ENCODE measurements at regions not wholly inside any gene's neighbourhood (a gene's known extent, or its start where the extent isn't known, plus 50 kb on each side); places are given as distances from the start of the nearest gene placed in this dataset.
A peak's percentile ranks its signal among the peaks of the same experiment; 100 is the strongest.
"Not testable (repeated sequence)": the region's sequence is repeated elsewhere in the genome, so short reads cannot be mapped to it uniquely, and the experiment has no call there.

- ChIA-PET POLR2A (no interaction called here), CTCF (interaction anchor here (0.7 to 0.9 kb wide), 3 partner anchors 20 to 39 kb away, joined by 3 to 6 read pairs (median 3); no protein-coding TSS in a partner anchor)
- H3K36me3 ChIP-seq (ENCODE audit: control insufficient read depth in 2 of 2, insufficient read depth in 1 of 2, low read length in 2 of 2), result no peaks in the 10 kb centered on the region
- H3K4me1 ChIP-seq (ENCODE audit: control insufficient read depth, insufficient read depth, low read length), result no peaks in the 10 kb centered on the region
- TF ChIP-seq, protein P1, sequence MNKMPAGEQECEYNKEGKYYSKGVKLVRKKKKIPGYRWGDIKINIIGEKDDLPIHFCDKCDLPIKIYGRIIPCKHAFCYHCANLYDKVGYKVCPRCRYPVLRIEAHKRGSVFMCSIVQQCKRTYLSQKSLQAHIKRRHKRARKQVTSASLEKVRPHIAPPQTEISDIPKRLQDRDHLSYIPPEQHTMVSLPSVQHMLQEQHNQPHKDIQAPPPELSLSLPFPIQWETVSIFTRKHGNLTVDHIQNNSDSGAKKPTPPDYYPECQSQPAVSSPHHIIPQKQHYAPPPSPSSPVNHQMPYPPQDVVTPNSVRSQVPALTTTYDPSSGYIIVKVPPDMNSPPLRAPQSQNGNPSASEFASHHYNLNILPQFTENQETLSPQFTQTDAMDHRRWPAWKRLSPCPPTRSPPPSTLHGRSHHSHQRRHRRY (tag by site-specific recombination; IDR thresholded peaks at IDR 0.05), result no peak
- no peak for TF ChIP-seq AEBP2 (tag by site-specific recombination; IDR thresholded peaks at IDR 0.05; ENCODE audit: borderline replicate concordance)
- no peak for TF ChIP-seq ZSCAN4 (tag by site-specific recombination; IDR thresholded peaks at IDR 0.05)
- TF ChIP-seq ZNF37A (tag by site-specific recombination; IDR thresholded peaks at IDR 0.05), result no peak
- TF ChIP-seq, protein P2, sequence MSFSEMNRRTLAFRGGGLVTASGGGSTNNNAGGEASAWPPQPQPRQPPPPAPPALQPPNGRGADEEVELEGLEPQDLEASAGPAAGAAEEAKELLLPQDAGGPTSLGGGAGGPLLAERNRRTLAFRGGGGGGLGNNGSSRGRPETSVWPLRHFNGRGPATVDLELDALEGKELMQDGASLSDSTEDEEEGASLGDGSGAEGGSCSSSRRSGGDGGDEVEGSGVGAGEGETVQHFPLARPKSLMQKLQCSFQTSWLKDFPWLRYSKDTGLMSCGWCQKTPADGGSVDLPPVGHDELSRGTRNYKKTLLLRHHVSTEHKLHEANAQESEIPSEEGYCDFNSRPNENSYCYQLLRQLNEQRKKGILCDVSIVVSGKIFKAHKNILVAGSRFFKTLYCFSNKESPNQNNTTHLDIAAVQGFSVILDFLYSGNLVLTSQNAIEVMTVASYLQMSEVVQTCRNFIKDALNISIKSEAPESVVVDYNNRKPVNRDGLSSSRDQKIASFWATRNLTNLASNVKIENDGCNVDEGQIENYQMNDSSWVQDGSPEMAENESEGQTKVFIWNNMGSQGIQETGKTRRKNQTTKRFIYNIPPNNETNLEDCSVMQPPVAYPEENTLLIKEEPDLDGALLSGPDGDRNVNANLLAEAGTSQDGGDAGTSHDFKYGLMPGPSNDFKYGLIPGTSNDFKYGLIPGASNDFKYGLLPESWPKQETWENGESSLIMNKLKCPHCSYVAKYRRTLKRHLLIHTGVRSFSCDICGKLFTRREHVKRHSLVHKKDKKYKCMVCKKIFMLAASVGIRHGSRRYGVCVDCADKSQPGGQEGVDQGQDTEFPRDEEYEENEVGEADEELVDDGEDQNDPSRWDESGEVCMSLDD (tag by site-specific recombination; IDR thresholded peaks at IDR 0.05), result no peak
- TF ChIP-seq ZBTB26 (tag by site-specific recombination; optimal IDR thresholded peaks at IDR 0.05), result no peak
- TF ChIP-seq PRDM10 (tag by site-specific recombination; IDR thresholded peaks at IDR 0.05), result no peak
- TF ChIP-seq BCL11B (tag by site-specific recombination; IDR thresholded peaks at IDR 0.05; ENCODE audit: low read depth), result no peak
- TF ChIP-seq FEZF1 (tag by site-specific recombination; IDR thresholded peaks at IDR 0.05), result no peak
- TF ChIP-seq ZNF175 (tag by site-specific recombination; IDR thresholded peaks at IDR 0.05), result no peak
- H3K27ac ChIP-seq (ENCODE audit: extremely low read depth, low read depth, low read length), result no peak overlapping the region
- no peak overlapping the region for H3K4me3 ChIP-seq (ENCODE audit: low read depth, low read length)
- H3K9me3 ChIP-seq (ENCODE audit: control insufficient read depth, insufficient read depth, low read depth, low read length), result no peaks in the 10 kb centered on the region
Measured at GRCh38 chr5:21419383-21419782, 1431.4 kb upstream of the CDH18 start.

- H3K4me1 ChIP-seq (ENCODE audit: control insufficient read depth, insufficient read depth, low read length); H3K9me3 ChIP-seq (ENCODE audit: control insufficient read depth, insufficient read depth, low read depth, low read length); H3K36me3 ChIP-seq (ENCODE audit: control insufficient read depth in 2 of 2, insufficient read depth in 1 of 2, low read length in 2 of 2); POLR2A ChIA-PET; H3K27ac ChIP-seq (ENCODE audit: extremely low read depth, low read depth, low read length); H3K4me3 ChIP-seq (ENCODE audit: low read depth, low read length): not testable (repeated sequence)
- CTCF ChIA-PET, result interaction anchor here (0.5 kb wide), 1 partner anchor 57 kb away, joined by 4 read pairs; no protein-coding TSS in a partner anchor
- TF ChIP-seq ZNF654 (tag by site-specific recombination; IDR thresholded peaks at IDR 0.05; ENCODE audit: low read depth) (peak; percentile 33; the same call in 1 of the 2 replicates), ZNF529 (tag by site-specific recombination; IDR thresholded peaks at IDR 0.05; ENCODE audit: insufficient replicate concordance) (peak; percentile 45), ZNF202 (tag by site-specific recombination; IDR thresholded peaks at IDR 0.05; ENCODE audit: borderline replicate concordance) (peak; percentile 93; the same call in 1 of the 2 replicates), ZNF292 (tag by site-specific recombination; IDR thresholded peaks at IDR 0.05; ENCODE audit: borderline replicate concordance, low read depth) (0 out of 2 replicates have a peak, but pooled peaks have one; percentile 80), ZNF433 (tag by site-specific recombination; IDR thresholded peaks at IDR 0.05; ENCODE audit: low read depth) (peak; percentile 59; the same call in 1 of the 2 replicates), ZNF623 (tag by site-specific recombination; IDR thresholded peaks at IDR 0.05) (peak; percentile 66), ZNF629 (tag by site-specific recombination; IDR thresholded peaks at IDR 0.05) (0 out of 2 replicates have a peak, but pooled peaks have one; percentile 29), ZNF426 (tag by site-specific recombination; IDR thresholded peaks at IDR 0.05) (peak; percentile 80)
- TF ChIP-seq, protein P3, sequence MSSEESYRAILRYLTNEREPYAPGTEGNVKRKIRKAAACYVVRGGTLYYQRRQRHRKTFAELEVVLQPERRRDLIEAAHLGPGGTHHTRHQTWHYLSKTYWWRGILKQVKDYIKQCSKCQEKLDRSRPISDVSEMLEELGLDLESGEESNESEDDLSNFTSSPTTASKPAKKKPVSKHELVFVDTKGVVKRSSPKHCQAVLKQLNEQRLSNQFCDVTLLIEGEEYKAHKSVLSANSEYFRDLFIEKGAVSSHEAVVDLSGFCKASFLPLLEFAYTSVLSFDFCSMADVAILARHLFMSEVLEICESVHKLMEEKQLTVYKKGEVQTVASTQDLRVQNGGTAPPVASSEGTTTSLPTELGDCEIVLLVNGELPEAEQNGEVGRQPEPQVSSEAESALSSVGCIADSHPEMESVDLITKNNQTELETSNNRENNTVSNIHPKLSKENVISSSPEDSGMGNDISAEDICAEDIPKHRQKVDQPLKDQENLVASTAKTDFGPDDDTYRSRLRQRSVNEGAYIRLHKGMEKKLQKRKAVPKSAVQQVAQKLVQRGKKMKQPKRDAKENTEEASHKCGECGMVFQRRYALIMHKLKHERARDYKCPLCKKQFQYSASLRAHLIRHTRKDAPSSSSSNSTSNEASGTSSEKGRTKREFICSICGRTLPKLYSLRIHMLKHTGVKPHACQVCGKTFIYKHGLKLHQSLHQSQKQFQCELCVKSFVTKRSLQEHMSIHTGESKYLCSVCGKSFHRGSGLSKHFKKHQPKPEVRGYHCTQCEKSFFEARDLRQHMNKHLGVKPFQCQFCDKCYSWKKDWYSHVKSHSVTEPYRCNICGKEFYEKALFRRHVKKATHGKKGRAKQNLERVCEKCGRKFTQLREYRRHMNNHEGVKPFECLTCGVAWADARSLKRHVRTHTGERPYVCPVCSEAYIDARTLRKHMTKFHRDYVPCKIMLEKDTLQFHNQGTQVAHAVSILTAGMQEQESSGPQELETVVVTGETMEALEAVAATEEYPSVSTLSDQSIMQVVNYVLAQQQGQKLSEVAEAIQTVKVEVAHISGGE (tag by site-specific recombination; conservative IDR thresholded peaks at IDR 0.05; ENCODE audit: low read depth), result peak; percentile 72
Measured at GRCh38 chr5:21402089-21402488, 1414.1 kb upstream of the CDH18 start.
